ENCODE measurements at regions not wholly inside any gene's neighbourhood (a gene's known extent, or its start where the extent isn't known, plus 50 kb on each side); places are given as distances from the start of the nearest gene placed in this dataset.
"Not testable (repeated sequence)": the region's sequence is repeated elsewhere in the genome, so short reads cannot be mapped to it uniquely, and the experiment has no call there.

- DNase-seq (ENCODE audit: extremely low read depth in 1 of 11, low read depth in 9 of 11, low spot score in 4 of 11) = no peak
Observed at GRCh38 chr7:66524738-66525137, 103.9 kb upstream of the KCTD7 start.

- not testable (repeated sequence) for DNase-seq (ENCODE audit: extremely low read depth in 1 of 11, low read depth in 9 of 11, low spot score in 4 of 11)
Observed at GRCh38 chr7:66526782-66527181, 101.9 kb upstream of the KCTD7 start.

GRCh38 chr7:66528652-66529051 is 100.0 kb upstream of the KCTD7 start:
- no peak for DNase-seq (ENCODE audit: extremely low read depth in 1 of 11, low read depth in 9 of 11, low spot score in 4 of 11)

- no peak for DNase-seq (ENCODE audit: extremely low read depth in 1 of 11, low read depth in 9 of 11, low spot score in 4 of 11)
Observed at GRCh38 chr7:66529883-66530610, 98.6 kb upstream of the KCTD7 start.

GRCh38 chr7:66535414-66536329 is 93.0 kb upstream of the KCTD7 start:
- no peak for DNase-seq (ENCODE audit: extremely low read depth in 1 of 11, low read depth in 9 of 11, low spot score in 4 of 11)

- DNase-seq (ENCODE audit: extremely low read depth in 1 of 11, low read depth in 9 of 11, low spot score in 4 of 11) = no peak
Observed at GRCh38 chr7:66537380-66537779, 91.3 kb upstream of the KCTD7 start.

GRCh38 chr7:66537876-66538275 is 90.8 kb upstream of the KCTD7 start:
- DNase-seq (ENCODE audit: extremely low read depth in 1 of 11, low read depth in 9 of 11, low spot score in 4 of 11) = no peak

- DNase-seq (ENCODE audit: extremely low read depth in 1 of 11, low read depth in 9 of 11, low spot score in 4 of 11) = no peak
Observed at GRCh38 chr7:66539264-66539623, 89.4 kb upstream of the KCTD7 start.

- no peak for DNase-seq (ENCODE audit: extremely low read depth in 1 of 11, low read depth in 9 of 11, low spot score in 4 of 11)
Observed at GRCh38 chr7:66539902-66540375, 88.7 kb upstream of the KCTD7 start.

GRCh38 chr7:66542049-66542448 is 86.6 kb upstream of the KCTD7 start:
- DNase-seq (ENCODE audit: extremely low read depth in 1 of 11, low read depth in 9 of 11, low spot score in 4 of 11) = no peak

GRCh38 chr7:66542528-66543269 is 86.0 kb upstream of the KCTD7 start:
- DNase-seq (ENCODE audit: extremely low read depth in 1 of 11, low read depth in 9 of 11, low spot score in 4 of 11) = no peak

- no peak for DNase-seq (ENCODE audit: extremely low read depth in 1 of 11, low read depth in 9 of 11, low spot score in 4 of 11)
Observed at GRCh38 chr7:66549466-66549865, 79.2 kb upstream of the KCTD7 start.

GRCh38 chr7:66553001-66553400 is 75.7 kb upstream of the KCTD7 start:
- DNase-seq (ENCODE audit: extremely low read depth in 1 of 11, low read depth in 9 of 11, low spot score in 4 of 11) = no peak

- DNase-seq (ENCODE audit: extremely low read depth in 1 of 11, low read depth in 9 of 11, low spot score in 4 of 11) = not testable (repeated sequence)
Observed at GRCh38 chr7:66553675-66554074, 75.0 kb upstream of the KCTD7 start.

GRCh38 chr7:66554291-66554690 is 74.4 kb upstream of the KCTD7 start:
- DNase-seq (ENCODE audit: extremely low read depth in 1 of 11, low read depth in 9 of 11, low spot score in 4 of 11) = not testable (repeated sequence)

- DNase-seq (ENCODE audit: extremely low read depth in 1 of 11, low read depth in 9 of 11, low spot score in 4 of 11) = not testable (repeated sequence)
Observed at GRCh38 chr7:66554842-66555430, 73.7 kb upstream of the KCTD7 start.

GRCh38 chr7:66556177-66556548 is 72.5 kb upstream of the KCTD7 start:
- DNase-seq (ENCODE audit: extremely low read depth in 1 of 11, low read depth in 9 of 11, low spot score in 4 of 11) = no peak

GRCh38 chr7:66556549-66557213 is 72.0 kb upstream of the KCTD7 start:
- no peak for DNase-seq (ENCODE audit: extremely low read depth in 1 of 11, low read depth in 9 of 11, low spot score in 4 of 11)
